HG03460 (cell line): ENCODE measurements at regions not wholly inside any gene's neighbourhood (a gene's known extent, or its start where the extent isn't known, plus 50 kb on each side); places are given as distances from the start of the nearest gene placed in this dataset.

Experiments
- ATAC-seq: cut with Tn5 transposase; IDR thresholded peaks from one replicate; pipeline ENCODE4 v1.9.1; 2021; ENCODE audit not compliant: unreplicated experiment

DNA sequence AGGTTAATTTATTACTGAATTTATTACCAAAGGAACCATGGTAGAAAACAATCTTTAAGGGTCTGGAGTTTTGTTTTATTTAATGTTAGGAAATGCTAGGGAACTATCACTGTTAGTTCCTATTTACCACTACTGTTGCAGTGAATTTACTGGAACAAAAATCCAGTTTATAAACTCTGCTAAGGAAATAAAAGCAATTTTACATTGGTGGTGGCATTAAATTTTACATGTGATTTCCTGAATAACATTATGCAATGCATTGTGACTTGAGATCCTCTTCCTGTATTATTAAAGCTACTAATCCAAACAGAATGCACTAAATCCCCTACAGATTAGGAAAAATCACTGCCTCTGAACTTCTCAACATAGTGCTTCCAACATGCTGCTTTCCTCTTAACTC is 599.5 kb upstream of the PTGER4 start:
- no peak for ATAC-seq

GRCh38 chr5:40078898-40079575 is 600.7 kb upstream of the PTGER4 start:
- no peak for ATAC-seq

DNA sequence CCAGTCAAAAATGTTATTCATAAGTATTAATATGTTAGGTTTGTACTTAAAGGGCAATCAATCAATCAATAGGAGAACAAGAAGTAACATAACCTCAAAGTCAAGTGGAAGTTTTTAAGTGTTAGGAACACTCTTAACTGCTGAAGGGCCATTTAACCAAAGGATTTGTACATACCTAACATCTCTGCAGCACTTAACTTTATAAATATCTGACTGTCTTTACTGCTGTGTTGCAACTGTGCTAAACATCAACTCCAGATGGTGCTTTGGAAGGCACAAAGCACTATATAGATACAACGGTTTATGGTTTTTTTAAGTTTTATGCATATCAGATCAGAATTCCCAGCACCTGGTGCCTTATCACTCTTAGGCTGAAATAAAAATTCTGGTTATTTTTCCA is 604.9 kb upstream of the PTGER4 start:
- no peak for ATAC-seq

- no peak for ATAC-seq
Observed at GRCh38 chr5:40073927-40074326, 605.8 kb upstream of the PTGER4 start.

- no peak for ATAC-seq
Observed at GRCh38 chr5:40071870-40072269, 607.8 kb upstream of the PTGER4 start.

DNA sequence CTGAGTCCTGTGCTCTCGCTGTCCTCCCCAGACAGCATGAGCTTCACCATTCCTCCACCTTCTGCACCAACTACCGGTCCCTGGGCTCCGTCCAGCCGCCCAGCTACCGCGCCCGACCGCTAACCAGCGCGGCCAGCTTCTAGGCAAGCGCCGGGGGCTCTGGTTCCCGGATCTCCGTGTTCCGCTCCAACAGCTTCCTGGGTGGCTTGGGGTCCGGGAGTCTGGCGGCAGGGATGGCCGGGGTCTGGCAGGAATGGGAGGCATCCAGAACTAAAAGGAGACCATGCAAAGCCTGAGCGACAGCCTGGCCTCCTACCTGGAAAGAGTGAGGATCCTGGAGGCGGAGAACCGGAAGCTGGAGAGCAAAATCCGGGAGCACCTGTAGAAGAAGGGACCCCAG is 613.1 kb upstream of the PTGER4 start:
- ATAC-seq, result no peak

GRCh38 chr5:40052808-40053207 is 626.9 kb upstream of the PTGER4 start:
- ATAC-seq, result no peak

DNA sequence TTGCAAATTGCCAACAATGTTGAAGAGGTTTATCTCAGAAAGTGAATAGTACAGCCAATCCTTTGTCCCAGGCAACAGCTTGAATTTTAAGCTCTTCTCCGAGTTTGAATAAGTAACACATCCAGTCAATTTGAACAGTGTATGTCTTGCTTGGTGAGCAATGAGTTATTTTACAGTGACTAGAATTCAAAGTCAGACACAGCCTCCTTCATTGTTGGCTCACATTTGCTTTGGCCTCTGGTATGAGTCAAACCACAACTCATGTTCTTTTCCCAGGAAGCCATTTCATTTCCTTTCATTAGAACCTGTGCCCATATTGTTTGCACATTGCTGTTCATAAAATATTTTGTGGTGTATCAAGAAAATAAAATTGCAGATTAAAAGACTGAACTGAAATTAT is 622.0 kb upstream of the DAB2 start:
- ATAC-seq, result no peak

GRCh38 chr5:40045429-40045828 is 620.6 kb upstream of the DAB2 start:
- ATAC-seq, result no peak

- no peak for ATAC-seq
Observed at GRCh38 chr5:40043916-40044315, 619.1 kb upstream of the DAB2 start.

- no peak for ATAC-seq
Observed at GRCh38 chr5:40041452-40041851, 616.7 kb upstream of the DAB2 start.

DNA sequence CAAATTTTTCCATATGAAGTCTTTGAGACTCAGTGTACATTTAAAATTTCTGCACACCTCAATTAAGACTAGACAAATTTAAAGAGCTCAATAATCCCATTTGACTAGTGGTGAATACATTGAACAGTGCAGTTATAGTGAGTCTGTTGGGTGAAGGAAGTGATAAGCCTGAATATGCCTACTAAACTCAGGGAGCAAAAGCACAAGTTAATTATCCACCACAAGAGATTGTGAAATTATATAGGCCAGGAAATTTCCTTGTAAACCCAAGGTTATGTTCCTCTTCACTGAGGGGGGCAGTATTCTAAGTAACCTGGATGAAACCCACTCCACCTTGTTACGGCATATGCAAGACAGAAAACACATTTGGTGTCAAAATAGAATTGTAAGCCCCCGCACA is 612.9 kb upstream of the DAB2 start:
- ATAC-seq, result no peak

DNA sequence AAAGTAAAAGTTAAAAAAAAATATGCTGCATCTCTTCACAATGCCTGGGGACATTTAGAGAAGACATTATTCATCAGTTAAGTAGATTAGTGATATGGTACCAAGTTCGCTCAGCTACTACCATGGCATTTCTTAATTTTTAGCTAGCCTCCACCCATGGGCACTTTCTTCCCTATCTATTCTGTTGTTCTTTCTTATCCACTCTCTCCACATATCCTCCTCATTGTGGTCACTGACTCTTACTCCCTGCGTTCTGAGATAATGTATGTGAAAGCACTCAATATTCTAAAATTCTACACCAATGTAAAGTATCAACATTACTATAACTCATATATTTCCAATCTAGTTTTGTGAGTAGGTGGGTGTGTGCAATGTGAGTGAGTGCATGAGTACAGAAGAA is 609.7 kb upstream of the DAB2 start:
- ATAC-seq, result no peak

- ATAC-seq, result peak; percentile 99
Observed at GRCh38 chr5:40033411-40033810, 608.6 kb upstream of the DAB2 start.

DNA sequence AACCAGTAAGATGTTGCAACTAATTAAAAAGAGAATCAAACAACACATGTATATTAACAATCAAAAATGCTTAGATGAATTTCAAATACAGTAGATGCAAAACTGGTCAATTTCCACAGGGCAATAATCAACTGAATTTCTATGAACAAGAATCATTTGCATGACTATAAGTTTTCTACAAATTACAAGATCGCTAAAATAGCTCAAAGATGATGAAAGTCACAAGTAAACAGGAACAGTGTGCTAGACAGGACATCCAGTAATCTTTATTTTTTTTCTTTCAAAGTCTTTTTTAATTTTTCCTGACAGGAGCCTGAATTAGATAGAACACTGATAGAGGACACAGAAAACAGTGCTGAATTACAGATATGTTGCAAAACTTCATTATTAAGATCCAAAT is 608.2 kb upstream of the DAB2 start:
- ATAC-seq, result peak; percentile 9

- no peak for ATAC-seq
Observed at GRCh38 chr5:40030661-40031060, 605.9 kb upstream of the DAB2 start.

DNA sequence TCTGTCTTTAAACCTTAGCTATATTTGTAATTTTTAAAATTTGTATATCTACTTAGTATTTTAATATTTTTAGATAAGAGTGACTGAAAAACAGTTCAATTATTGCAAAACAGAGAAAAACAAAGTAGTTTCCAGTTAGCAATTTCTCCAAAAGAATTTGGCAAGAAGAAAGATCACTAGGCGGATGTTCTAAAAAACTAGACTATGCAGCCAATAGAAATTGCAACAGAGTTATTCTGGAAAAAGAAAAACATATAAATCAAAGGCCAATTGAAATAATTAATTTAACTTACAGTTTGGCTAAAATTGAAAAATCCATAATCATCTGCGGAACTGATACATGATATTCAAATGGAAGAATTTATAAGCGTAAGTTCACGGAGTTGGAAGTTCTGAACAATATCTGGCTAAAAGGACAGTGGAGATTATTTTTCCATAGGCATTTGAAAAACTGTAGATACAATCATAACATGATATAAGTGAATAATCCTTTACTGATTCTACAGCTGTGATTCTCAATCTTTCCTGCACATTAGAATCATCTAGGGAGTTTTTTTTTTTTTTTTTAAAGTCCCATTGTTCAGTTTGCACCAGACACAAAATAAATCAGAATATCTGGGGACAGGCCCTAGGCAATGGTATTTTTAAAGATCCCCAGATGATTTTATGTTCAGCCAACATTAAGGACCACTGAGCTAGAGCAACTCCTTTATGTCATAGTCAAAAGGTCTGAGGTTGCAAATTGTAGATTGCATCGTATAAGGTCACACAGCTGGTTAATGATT is 605.1 kb upstream of the DAB2 start:
- no peak for ATAC-seq

- ATAC-seq, result no peak
Observed at GRCh38 chr5:40027400-40027799, 602.6 kb upstream of the DAB2 start.

GRCh38 chr5:40025586-40025985 is 600.8 kb upstream of the DAB2 start:
- ATAC-seq, result no peak

DNA sequence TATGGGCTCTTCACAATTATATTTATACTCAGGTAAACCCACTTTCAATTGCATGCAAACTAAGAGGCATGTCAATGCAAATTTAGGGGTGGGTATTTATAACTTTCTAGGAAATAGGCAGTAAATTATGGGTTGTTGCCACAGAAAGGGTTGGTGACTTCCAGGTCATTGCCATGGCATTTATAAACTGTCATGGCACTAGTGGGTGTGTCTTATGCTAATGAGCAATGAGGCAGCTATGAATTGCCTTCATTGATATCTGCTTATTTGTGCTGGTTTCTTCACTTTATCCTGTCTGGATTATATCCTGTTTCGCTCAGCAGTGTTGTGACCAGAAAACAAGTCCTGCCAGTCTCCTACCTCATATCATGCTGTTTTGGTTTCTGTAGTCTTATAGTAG is 597.3 kb upstream of the DAB2 start:
- ATAC-seq, result no peak

GRCh38 chr5:40021007-40021406 is 596.2 kb upstream of the DAB2 start:
- ATAC-seq, result no peak

DNA sequence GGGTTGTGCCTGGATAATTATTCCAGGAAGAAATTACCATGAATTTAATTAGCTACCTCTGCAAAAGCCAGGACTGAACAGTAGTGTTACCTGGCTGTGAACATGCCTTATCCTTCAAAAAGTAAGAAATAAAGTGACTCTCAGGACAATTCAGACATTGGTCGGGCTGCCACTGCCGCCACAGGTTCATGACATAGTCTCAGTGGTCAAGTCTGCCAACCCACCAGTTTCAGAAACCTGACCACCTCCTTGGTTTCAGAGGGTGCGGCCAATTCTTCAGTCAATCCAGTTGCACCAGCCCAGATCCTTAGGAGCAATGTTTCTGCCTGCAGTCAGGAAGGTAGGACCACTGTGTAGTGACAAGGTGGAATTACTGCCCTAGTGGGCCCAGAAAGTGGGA is 593.1 kb upstream of the DAB2 start:
- ATAC-seq, result no peak

GRCh38 chr5:40017135-40017534 is 592.4 kb upstream of the DAB2 start:
- ATAC-seq, result no peak
